ENCODE measurements at regions not wholly inside any gene's neighbourhood (a gene's known extent, or its start where the extent isn't known, plus 50 kb on each side); places are given as distances from the start of the nearest gene placed in this dataset.

DNA sequence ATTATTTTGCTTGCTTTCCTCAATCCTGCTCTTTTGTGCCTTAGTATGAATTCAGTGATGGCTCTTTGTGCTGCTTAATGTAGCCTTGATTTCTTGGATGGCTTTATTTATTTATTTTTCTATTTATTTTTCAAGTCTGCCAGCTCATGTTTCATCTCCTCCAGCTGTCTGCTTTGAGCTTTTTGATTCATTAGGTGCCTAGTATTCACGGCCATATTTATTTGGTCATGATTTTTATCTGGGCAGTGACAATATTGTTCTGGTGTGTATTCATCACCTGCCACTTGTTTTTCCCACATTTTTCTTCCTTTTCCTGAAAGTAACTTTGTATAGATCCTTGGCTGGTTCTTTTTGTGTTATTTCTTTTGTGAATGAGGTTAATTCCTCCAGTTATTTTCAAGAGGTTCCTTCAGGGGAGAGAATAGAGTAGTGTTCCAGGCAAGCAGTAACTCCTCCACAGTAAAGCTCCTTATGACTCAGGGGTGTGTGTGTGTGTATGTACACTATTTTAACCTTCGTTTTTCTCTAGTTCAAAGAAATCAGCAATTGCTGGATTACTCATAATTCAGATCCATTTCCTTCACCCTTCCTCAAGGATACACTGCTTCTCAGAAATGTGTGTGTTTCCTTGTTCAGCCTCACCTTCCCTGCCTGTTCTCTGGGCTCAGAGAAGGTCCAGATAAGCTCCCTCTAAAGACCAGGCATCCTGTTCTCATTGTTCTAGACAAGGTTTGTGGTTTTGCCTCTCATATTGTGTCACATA is 51.6 kb upstream of the PMCH start:
- Histone ChIP-seq H3F3A (ENCODE audit: insufficient read depth, low read length) (no peaks in the 10 kb centered on the region), H3K4me3 (ENCODE audit: low read depth, low read length, poor library complexity, severe bottlenecking) (no peak overlapping the region), H3K9ac (ENCODE audit: low read length) (no peak overlapping the region), H3K27ac (ENCODE audit: low read depth, low read length, poor library complexity, severe bottlenecking) (no peak overlapping the region), H3K4me2 (ENCODE audit: low read length) (no peak overlapping the region), H3K36me3 (ENCODE audit: insufficient read depth, low read length) (no peaks in the 10 kb centered on the region), H3K9me2 (ENCODE audit: low read depth, low read length) (no peaks in the 10 kb centered on the region), H4K20me1 (ENCODE audit: insufficient read depth, low read length) (no peaks in the 10 kb centered on the region), H2AFZ (ENCODE audit: low read length) (no peak overlapping the region), H3K27me3 (ENCODE audit: insufficient read depth, low read length) (no peaks in the 10 kb centered on the region), H3K9me3 (ENCODE audit: low read length) (no peaks in the 10 kb centered on the region), H3K4me1 (ENCODE audit: insufficient read depth, low read length, severe bottlenecking) (no peaks in the 10 kb centered on the region), H3K79me2 (ENCODE audit: insufficient read depth, low read length) (no peaks in the 10 kb centered on the region)
- no peak for TF ChIP-seq EZH2 (IDR thresholded peaks at IDR 0.05; ENCODE audit: borderline replicate concordance, low read length)
- TF ChIP-seq, protein P1, sequence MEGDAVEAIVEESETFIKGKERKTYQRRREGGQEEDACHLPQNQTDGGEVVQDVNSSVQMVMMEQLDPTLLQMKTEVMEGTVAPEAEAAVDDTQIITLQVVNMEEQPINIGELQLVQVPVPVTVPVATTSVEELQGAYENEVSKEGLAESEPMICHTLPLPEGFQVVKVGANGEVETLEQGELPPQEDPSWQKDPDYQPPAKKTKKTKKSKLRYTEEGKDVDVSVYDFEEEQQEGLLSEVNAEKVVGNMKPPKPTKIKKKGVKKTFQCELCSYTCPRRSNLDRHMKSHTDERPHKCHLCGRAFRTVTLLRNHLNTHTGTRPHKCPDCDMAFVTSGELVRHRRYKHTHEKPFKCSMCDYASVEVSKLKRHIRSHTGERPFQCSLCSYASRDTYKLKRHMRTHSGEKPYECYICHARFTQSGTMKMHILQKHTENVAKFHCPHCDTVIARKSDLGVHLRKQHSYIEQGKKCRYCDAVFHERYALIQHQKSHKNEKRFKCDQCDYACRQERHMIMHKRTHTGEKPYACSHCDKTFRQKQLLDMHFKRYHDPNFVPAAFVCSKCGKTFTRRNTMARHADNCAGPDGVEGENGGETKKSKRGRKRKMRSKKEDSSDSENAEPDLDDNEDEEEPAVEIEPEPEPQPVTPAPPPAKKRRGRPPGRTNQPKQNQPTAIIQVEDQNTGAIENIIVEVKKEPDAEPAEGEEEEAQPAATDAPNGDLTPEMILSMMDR (IDR thresholded peaks at IDR 0.05; ENCODE audit: low read length) = no peak
